ENCODE measurements at regions not wholly inside any gene's neighbourhood (a gene's known extent, or its start where the extent isn't known, plus 50 kb on each side); places are given as distances from the start of the nearest gene placed in this dataset.
"Not testable (repeated sequence)": the region's sequence is repeated elsewhere in the genome, so short reads cannot be mapped to it uniquely, and the experiment has no call there.

DNA sequence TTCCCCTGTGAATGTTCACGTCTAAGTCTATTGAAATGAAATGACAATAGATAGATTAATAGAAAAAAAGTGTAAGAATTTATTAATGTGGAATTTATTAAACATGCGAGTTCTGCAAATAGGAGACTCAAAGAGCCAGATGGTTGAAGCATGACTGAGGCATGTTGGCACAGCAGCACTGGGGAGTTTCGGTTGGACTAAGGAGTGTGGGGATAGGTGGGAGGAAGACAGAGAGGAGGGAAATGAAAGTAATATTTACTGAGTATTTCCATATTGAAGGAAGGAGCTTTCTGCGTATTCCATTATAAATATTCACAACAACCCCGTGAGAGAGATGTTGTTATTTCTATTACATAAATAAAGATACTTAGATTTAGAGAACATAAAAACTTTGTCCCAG is 79.5 kb upstream of the ZNF644 start:
- Histone ChIP-seq H3K4me1 (peaks cover 0 to 8% (median 0%) of the 10 kb centered on the region in 12 donors), H3K36me3 (no peaks in the 10 kb centered on the region), H3K9me3 (no peaks in the 10 kb centered on the region), H3K27ac (no peak overlapping the region), H3K27me3 (peaks cover 0 to 3% (median 0%) of the 10 kb centered on the region in 9 donors), H3K4me3 (no peak overlapping the region)
- intact Hi-C loops (cut with DNase I) = no loop called here
- TF ChIP-seq POLR2A (IDR thresholded peaks at IDR 0.05) = no peak
- TF ChIP-seq, protein P1, sequence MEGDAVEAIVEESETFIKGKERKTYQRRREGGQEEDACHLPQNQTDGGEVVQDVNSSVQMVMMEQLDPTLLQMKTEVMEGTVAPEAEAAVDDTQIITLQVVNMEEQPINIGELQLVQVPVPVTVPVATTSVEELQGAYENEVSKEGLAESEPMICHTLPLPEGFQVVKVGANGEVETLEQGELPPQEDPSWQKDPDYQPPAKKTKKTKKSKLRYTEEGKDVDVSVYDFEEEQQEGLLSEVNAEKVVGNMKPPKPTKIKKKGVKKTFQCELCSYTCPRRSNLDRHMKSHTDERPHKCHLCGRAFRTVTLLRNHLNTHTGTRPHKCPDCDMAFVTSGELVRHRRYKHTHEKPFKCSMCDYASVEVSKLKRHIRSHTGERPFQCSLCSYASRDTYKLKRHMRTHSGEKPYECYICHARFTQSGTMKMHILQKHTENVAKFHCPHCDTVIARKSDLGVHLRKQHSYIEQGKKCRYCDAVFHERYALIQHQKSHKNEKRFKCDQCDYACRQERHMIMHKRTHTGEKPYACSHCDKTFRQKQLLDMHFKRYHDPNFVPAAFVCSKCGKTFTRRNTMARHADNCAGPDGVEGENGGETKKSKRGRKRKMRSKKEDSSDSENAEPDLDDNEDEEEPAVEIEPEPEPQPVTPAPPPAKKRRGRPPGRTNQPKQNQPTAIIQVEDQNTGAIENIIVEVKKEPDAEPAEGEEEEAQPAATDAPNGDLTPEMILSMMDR (IDR thresholded peaks at IDR 0.05) = no peak
- DNase-seq (no peak), ATAC-seq (no peak)
- 78 to 86% (median 82%) methylated on average over 5 of the region's 5 CpGs for WGBS, 4 donors

DNA sequence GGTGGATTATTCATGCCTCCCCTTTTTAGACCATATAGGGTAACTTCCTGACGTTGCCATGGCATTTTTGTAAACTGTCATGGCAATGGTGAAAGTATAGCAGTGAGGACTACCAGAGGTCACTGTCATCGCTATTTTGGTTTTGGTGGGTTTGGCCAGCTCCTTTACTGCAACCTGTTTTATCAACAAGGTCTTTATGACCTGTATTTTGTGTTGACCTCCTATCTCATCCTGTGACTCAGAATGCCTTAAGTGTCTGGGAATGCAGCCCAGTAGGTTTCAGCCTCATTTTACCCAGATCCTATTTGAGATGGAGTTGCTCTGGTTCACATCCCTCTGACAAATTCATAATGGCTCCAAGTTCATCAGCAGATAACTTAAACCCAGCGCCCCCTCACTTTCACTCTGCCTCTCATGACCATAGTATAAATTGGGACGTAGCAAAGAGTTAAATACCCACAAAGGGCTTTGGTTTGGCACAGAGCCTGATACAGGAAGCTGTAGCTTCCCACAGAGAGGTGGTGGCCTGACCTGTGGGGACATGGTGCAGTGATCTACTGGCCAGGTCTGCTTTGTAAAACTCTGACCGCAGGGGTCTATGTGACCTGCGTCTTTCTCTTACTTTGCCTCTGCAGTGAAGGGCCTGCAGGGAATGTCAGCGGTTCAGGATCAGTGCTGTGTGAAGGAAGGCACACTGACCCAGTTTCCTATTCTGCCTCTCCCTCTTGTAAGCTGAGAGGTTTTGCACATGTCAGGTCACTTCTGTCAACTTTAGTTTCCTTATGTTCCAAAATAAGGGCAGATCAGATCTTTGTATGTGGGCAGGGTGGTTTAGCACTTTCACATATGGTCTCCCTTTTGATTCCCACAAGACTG is 78.1 kb upstream of the ZNF644 start:
- peaks cover 0 to 8% (median 0%) of the 10 kb centered on the region in 12 donors for H3K4me1 ChIP-seq
- no peak for DNase-seq
- no peak for TF ChIP-seq POLR2A (IDR thresholded peaks at IDR 0.05)
- TF ChIP-seq, protein P1 (IDR thresholded peaks at IDR 0.05) = no peak
- H3K9me3 ChIP-seq = no peaks in the 10 kb centered on the region
- no peak for ATAC-seq
- H3K36me3 ChIP-seq = no peaks in the 10 kb centered on the region
- intact Hi-C loops (cut with DNase I) = no loop called here
- H3K27ac ChIP-seq = no peak overlapping the region
- no peak overlapping the region for H3K4me3 ChIP-seq
- peaks cover 0 to 3% (median 0%) of the 10 kb centered on the region in 9 donors for H3K27me3 ChIP-seq
- 45 to 56% (median 53%) methylated on average over 6 to 7 of the region's 7 CpGs for WGBS, 4 donors

DNA sequence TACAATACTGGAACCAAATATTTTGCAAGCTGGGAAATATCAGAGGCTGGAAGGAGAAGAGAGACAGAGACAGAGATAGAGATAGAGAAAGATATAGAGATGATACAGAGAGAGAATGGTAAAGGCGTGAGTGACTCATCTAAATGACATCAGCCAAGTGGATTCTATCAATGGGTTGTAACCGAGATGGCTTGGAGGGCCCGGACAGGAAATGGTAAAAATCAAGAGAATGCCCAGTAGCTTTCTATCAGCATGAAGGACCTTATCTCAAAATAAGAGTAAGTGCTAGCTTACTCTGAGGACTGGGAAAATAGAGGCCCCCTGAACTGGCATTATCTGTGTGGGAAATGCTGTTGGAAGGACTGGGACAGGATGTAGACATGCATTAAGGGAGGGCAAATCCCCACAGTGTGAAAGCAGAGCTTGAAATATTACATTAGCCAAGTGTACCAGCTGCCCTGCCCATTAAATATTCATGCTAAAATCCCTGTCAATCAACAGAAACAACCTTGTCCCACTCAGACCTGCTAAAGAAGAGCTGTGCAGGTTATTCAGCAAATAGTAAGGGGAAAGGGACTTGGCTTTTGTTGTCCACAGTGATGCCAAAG is 76.6 kb upstream of the ZNF644 start:
- TF ChIP-seq, protein P1 (IDR thresholded peaks at IDR 0.05) = no peak
- TF ChIP-seq POLR2A (IDR thresholded peaks at IDR 0.05) = no peak
- DNase-seq (no peak), ATAC-seq (no peak)
- intact Hi-C loops (cut with DNase I) = no loop called here
- WGBS, 4 donors = 37 to 48% (median 41%) methylated on average over 3 of the region's 3 CpGs
- Histone ChIP-seq H3K9me3 (no peaks in the 10 kb centered on the region), H3K27me3 (peaks cover 0 to 3% (median 0%) of the 10 kb centered on the region in 9 donors), H3K27ac (no peak overlapping the region), H3K4me1 (peaks cover 0 to 8% (median 0%) of the 10 kb centered on the region in 12 donors), H3K4me3 (no peak overlapping the region), H3K36me3 (no peaks in the 10 kb centered on the region)

DNA sequence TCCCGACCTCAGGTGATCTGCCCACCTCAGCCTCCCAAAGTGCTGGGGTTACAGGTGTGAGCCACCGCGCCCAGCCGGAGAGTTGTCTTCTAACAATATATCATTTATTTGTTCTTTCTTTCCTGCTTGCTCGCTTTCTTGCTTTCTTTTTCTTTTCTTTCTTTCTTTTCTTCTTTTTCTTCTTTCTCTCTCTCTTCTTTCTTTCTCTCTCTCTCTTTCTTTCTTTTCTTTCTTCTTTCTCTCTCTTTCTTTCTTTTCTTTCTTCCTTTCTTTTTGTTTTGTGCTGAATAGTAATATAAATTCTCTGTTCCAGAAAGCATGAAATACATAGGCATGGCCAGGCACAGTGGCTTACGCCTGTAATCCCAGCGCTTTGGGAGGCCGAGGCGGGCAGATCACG is 73.5 kb upstream of the ZNF644 start:
- H3K27me3 ChIP-seq; H3K4me1 ChIP-seq; DNase-seq; H3K4me3 ChIP-seq; H3K9me3 ChIP-seq; ATAC-seq; intact Hi-C loops (cut with DNase I); H3K27ac ChIP-seq; H3K36me3 ChIP-seq: not testable (repeated sequence)
- 92 to 99% (median 94%) methylated on average over 10 of the region's 10 CpGs for WGBS, 4 donors
